DND-41 (cell line): ENCODE measurements at regions not wholly inside any gene's neighbourhood (a gene's known extent, or its start where the extent isn't known, plus 50 kb on each side); places are given as distances from the start of the nearest gene placed in this dataset.

Experiments
- ATAC-seq: fragments of 200-7000 bp; cut with Tn5 transposase; 3 replicates; pipeline ENCODE4 v1.9.1; 2021; ENCODE audit warnings: low read depth; ENCODE audit not compliant: insufficient read depth
- DNase-seq: peaks from one replicate; pipeline ENCODE4 v3.0.0-alpha.2; 2020
- H2AFZ ChIP-seq: 2 replicates; pipeline ENCODE4 v1.6.0; 2012; ENCODE audit warnings: low read depth, low read length
- H3K27ac ChIP-seq: 2 replicates; pipeline ENCODE4 v1.5.1; 2012; ENCODE audit warnings: low read length, inconsistent platforms
- H3K27me3 ChIP-seq: fragments of 200-600 bp; sonication (generic); 2 replicates; pipeline ENCODE4 v1.6.0; 2012; ENCODE audit warnings: low read length, mild to moderate bottlenecking, inconsistent platforms; ENCODE audit not compliant: insufficient read depth, poor library complexity
- H3K36me3 ChIP-seq: 2 replicates; pipeline ENCODE4 v1.5.1; 2012; ENCODE audit warnings: low read length, inconsistent platforms; ENCODE audit not compliant: insufficient read depth
- H3K4me1 ChIP-seq: 2 replicates; pipeline ENCODE4 v1.5.1; 2012; ENCODE audit warnings: mild to moderate bottlenecking, low read length; ENCODE audit not compliant: insufficient read depth
- H3K4me2 ChIP-seq: 2 replicates; pipeline ENCODE4 v1.6.0; 2012; ENCODE audit warnings: mild to moderate bottlenecking, moderate library complexity, low read length, inconsistent platforms; ENCODE audit not compliant: insufficient read depth
- H3K4me3 ChIP-seq, 2 experiments: fragments of 200-600 bp in 1 of 2; shearing (Covaris generic) in 1 of 2; 2 replicates each; pipeline ENCODE4 v1.5.1; 2012 to 2016; ENCODE audit warnings: inconsistent platforms in 2 of 2, low read length in 2 of 2, mild to moderate bottlenecking in 2 of 2, low read depth in 1 of 2, moderate library complexity in 1 of 2
- H3K79me2 ChIP-seq: 2 replicates; pipeline ENCODE4 v1.6.0; 2012; ENCODE audit warnings: low read length, inconsistent platforms; ENCODE audit not compliant: insufficient read depth
- H3K9ac ChIP-seq: 2 replicates; pipeline ENCODE4 v1.6.0; 2012; ENCODE audit warnings: low read depth, mild to moderate bottlenecking, inconsistent platforms, low read length, moderate library complexity
- H3K9me3 ChIP-seq: 2 replicates; pipeline ENCODE4 v1.5.1; 2012; ENCODE audit warnings: low read length, moderate library complexity, mild to moderate bottlenecking, inconsistent platforms; ENCODE audit not compliant: insufficient read depth, severe bottlenecking
- H4K20me1 ChIP-seq: 2 replicates; pipeline ENCODE4 v1.6.0; 2012; ENCODE audit warnings: low read length; ENCODE audit not compliant: insufficient read depth
- EZH2 ChIP-seq: IDR thresholded peaks from 3 replicates; pipeline ENCODE4 v1.6.1; 2012; ENCODE audit warnings: borderline replicate concordance, low read depth, mild to moderate bottlenecking, moderate library complexity, low read length, inconsistent platforms; ENCODE audit not compliant: severe bottlenecking
- TF ChIP-seq, protein P1 (sequence below): IDR thresholded peaks from 2 replicates; pipeline ENCODE4 v1.5.1; 2012; ENCODE audit warnings: borderline replicate concordance, low read length, moderate library complexity, mild to moderate bottlenecking; ENCODE audit not compliant: poor library complexity, severe bottlenecking; ENCODE audit errors: extremely low read depth

- ATAC-seq, result no peak
- Histone ChIP-seq H3K79me2 (no peaks in the 10 kb centered on the region), H3K4me3 (no peak overlapping the region), H3K4me2 (no peak overlapping the region), H3K9me3 (no peaks in the 10 kb centered on the region), H3K9ac (no peak overlapping the region), H3K36me3 (no peaks in the 10 kb centered on the region), H3K4me1 (no peaks in the 10 kb centered on the region), H3K27ac (no peak overlapping the region), H4K20me1 (0 out of 2 replicates have a peak, but pooled peaks cover 2% of the 10 kb centered on the region), H2AFZ (no peak overlapping the region), H3K27me3 (no peaks in the 10 kb centered on the region)
- DNase-seq, result no peak
- TF ChIP-seq, protein P1, sequence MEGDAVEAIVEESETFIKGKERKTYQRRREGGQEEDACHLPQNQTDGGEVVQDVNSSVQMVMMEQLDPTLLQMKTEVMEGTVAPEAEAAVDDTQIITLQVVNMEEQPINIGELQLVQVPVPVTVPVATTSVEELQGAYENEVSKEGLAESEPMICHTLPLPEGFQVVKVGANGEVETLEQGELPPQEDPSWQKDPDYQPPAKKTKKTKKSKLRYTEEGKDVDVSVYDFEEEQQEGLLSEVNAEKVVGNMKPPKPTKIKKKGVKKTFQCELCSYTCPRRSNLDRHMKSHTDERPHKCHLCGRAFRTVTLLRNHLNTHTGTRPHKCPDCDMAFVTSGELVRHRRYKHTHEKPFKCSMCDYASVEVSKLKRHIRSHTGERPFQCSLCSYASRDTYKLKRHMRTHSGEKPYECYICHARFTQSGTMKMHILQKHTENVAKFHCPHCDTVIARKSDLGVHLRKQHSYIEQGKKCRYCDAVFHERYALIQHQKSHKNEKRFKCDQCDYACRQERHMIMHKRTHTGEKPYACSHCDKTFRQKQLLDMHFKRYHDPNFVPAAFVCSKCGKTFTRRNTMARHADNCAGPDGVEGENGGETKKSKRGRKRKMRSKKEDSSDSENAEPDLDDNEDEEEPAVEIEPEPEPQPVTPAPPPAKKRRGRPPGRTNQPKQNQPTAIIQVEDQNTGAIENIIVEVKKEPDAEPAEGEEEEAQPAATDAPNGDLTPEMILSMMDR, result no peak
- TF ChIP-seq EZH2, result no peak
These were observed 213.0 kb downstream of the FOXO1 start for GRCh38 chr13:40453351-40454021.

DNA sequence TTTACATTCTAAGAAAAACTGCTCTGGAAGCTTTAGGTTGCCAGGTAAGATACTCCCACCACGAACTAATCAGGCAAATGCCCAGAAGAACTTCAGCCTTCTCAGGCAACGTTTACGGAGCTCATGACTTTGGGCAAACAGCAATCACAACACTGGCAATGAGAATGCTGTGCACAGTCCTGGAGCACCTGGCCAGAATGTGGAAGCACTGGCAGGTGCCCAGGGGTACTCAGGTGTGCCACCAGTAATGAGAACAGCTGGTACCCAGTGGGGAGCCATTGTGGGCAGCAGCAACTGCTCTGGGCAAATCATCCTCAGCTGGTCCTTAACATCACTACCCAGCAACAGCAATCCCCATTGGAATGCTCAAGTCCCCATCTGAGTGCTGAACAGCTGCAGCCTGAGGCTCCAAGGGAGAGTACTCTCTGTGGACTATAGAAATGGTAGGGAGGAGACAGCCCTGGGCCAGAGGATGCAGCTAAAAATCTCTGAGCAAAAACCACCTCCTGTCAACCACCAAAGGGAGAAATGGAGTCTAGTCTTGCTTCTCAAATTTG is 210.0 kb downstream of the FOXO1 start:
- no peak overlapping the region for H3K27ac ChIP-seq
- H3K9ac ChIP-seq, result no peak overlapping the region
- H3K27me3 ChIP-seq, result no peaks in the 10 kb centered on the region
- ATAC-seq, result no peak
- H3K9me3 ChIP-seq, result no peaks in the 10 kb centered on the region
- no peak overlapping the region for H2AFZ ChIP-seq
- no peak for DNase-seq
- H3K4me1 ChIP-seq, result no peaks in the 10 kb centered on the region
- 0 out of 2 replicates have a peak, but pooled peaks cover 5% of the 10 kb centered on the region for H4K20me1 ChIP-seq
- TF ChIP-seq, protein P1, result no peak
- TF ChIP-seq EZH2, result no peak
- H3K79me2 ChIP-seq, result no peaks in the 10 kb centered on the region
- H3K4me2 ChIP-seq, result no peak overlapping the region
- H3K36me3 ChIP-seq, result no peaks in the 10 kb centered on the region
- no peak overlapping the region for H3K4me3 ChIP-seq

DNA sequence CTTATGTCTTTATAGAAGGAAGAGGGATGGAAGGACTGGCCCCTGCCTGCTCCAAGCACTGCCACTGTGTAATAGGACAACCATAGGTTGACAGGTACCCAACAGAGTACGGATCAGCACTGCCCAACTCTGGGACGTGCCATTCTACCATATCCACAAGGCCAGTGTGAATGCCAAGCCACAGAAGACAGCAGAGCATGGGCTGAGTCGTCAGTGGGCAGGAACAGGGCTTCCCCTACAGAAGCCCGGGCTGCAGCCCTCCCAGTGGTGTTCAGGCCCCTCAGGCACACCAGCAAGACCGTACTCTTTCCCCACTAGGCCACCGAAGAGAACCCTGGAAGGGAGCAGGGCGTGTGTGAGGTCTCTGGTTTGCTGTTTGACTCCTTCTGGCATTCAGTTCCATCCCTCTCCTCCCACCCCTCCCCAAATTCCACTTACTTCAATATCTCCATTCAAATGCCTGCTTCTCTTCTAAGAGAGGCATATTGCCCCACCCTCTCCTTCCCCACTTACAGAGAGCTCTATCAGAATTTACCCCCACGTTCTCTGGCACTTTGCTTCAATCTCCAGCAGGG is 209.4 kb downstream of the FOXO1 start:
- TF ChIP-seq, protein P1, result no peak
- TF ChIP-seq EZH2, result no peak
- no peak overlapping the region for H3K9ac ChIP-seq
- no peak overlapping the region for H2AFZ ChIP-seq
- no peak overlapping the region for H3K4me2 ChIP-seq
- no peaks in the 10 kb centered on the region for H3K79me2 ChIP-seq
- no peaks in the 10 kb centered on the region for H3K36me3 ChIP-seq
- H3K27ac ChIP-seq, result no peak overlapping the region
- DNase-seq (no peak), ATAC-seq (no peak)
- H3K4me1 ChIP-seq, result no peaks in the 10 kb centered on the region
- no peaks in the 10 kb centered on the region for H3K9me3 ChIP-seq
- no peak overlapping the region for H3K4me3 ChIP-seq
- H3K27me3 ChIP-seq, result no peaks in the 10 kb centered on the region
- 0 out of 2 replicates have a peak, but pooled peaks cover 5% of the 10 kb centered on the region for H4K20me1 ChIP-seq
